Putamen (tissue), 1 donor: ENCODE measurements at regions not wholly inside any gene's neighbourhood (a gene's known extent, or its start where the extent isn't known, plus 50 kb on each side); places are given as distances from the start of the nearest gene placed in this dataset.

Source experiments
- DNase-seq: peaks from one replicate; pipeline ENCODE4 v3.0.0-alpha.2; 2016; ENCODE audit warnings: low spot score

GRCh38 chr1:118717893-118718292 is 270.2 kb downstream of the TBX15 start:
- no peak for DNase-seq

GRCh38 chr1:118716775-118717174 is 271.4 kb downstream of the TBX15 start:
- no peak for DNase-seq

GRCh38 chr1:118711356-118711755 is 276.8 kb downstream of the TBX15 start:
- DNase-seq: no peak

- no peak for DNase-seq
Observed at GRCh38 chr1:118698911-118699310, 289.2 kb downstream of the TBX15 start.

GRCh38 chr1:118692143-118692542 is 296.0 kb downstream of the TBX15 start:
- DNase-seq: no peak

- DNase-seq: no peak
Observed at GRCh38 chr1:118688891-118689290, 299.3 kb downstream of the TBX15 start.

GRCh38 chr1:118661769-118662320 is 326.3 kb downstream of the TBX15 start:
- DNase-seq: no peak

- no peak for DNase-seq
Observed at GRCh38 chr1:118660769-118661168, 327.4 kb downstream of the TBX15 start.

GRCh38 chr1:118659646-118660045 is 328.5 kb downstream of the TBX15 start:
- DNase-seq: no peak

- DNase-seq: no peak
Observed at GRCh38 chr1:118650107-118650807, 337.9 kb downstream of the TBX15 start.

- DNase-seq: no peak
Observed at GRCh38 chr1:118649369-118650106, 338.6 kb downstream of the TBX15 start.

- DNase-seq: no peak
Observed at GRCh38 chr1:118636004-118636403, 352.1 kb downstream of the TBX15 start.

- no peak for DNase-seq
Observed at GRCh38 chr1:118627435-118627834, 360.7 kb downstream of the TBX15 start.

- no peak for DNase-seq
Observed at GRCh38 chr1:118621839-118622238, 366.3 kb downstream of the TBX15 start.

GRCh38 chr1:118618618-118619340 is 369.4 kb downstream of the TBX15 start:
- DNase-seq: no peak

- DNase-seq: no peak
Observed at GRCh38 chr1:118617916-118618315, 370.2 kb downstream of the TBX15 start.

- DNase-seq: no peak
Observed at GRCh38 chr1:118615066-118615465, 373.1 kb downstream of the TBX15 start.

GRCh38 chr1:118589238-118589846 is 398.8 kb downstream of the TBX15 start:
- no peak for DNase-seq

- no peak for DNase-seq
Observed at GRCh38 chr1:118588566-118588965, 399.6 kb downstream of the TBX15 start.

GRCh38 chr1:118578276-118578675 is 393.2 kb upstream of the SPAG17 start:
- no peak for DNase-seq

GRCh38 chr1:118575060-118575459 is 390.0 kb upstream of the SPAG17 start:
- DNase-seq: no peak
